ENCODE measurements at regions not wholly inside any gene's neighbourhood (a gene's known extent, or its start where the extent isn't known, plus 50 kb on each side); places are given as distances from the start of the nearest gene placed in this dataset.

GRCh38 chr11:116654526-116654925, 118.3 kb downstream of the BUD13 start:
- TF ChIP-seq CTCF (IDR thresholded peaks at IDR 0.05) (no peak), POLR2AphosphoS5 (IDR thresholded peaks at IDR 0.05) (no peak)
- ATAC-seq (ENCODE audit: low FRiP score in 2 of 2) (no peak), DNase-seq (no peak)
- WGBS, 2 donors = 100% methylated on average over 1 of the region's 1 CpG
- H3K9me3 ChIP-seq = peaks cover 0 to 9% (median 6%) of the 10 kb centered on the region in 4 donors
- no peaks in the 10 kb centered on the region for H3K36me3 ChIP-seq
- H3K4me3 ChIP-seq = no peak overlapping the region
- no peaks in the 10 kb centered on the region for H3K27me3 ChIP-seq
- H3K27ac ChIP-seq = no peak overlapping the region
- H3K4me1 ChIP-seq = no peaks in the 10 kb centered on the region

- no peak overlapping the region for H3K4me3 ChIP-seq
- H3K4me1 ChIP-seq = no peaks in the 10 kb centered on the region
- no peaks in the 10 kb centered on the region for H3K27me3 ChIP-seq
- TF ChIP-seq EP300 (IDR thresholded peaks at IDR 0.05) = no peak
- TF ChIP-seq CTCF (IDR thresholded peaks at IDR 0.05) = no peak
- TF ChIP-seq POLR2AphosphoS5 (IDR thresholded peaks at IDR 0.05) = no peak
- no peak for TF ChIP-seq POLR2A (IDR thresholded peaks at IDR 0.05)
- H3K36me3 ChIP-seq = no peaks in the 10 kb centered on the region
- peaks cover 0 to 9% (median 6%) of the 10 kb centered on the region in 4 donors for H3K9me3 ChIP-seq
- ATAC-seq (ENCODE audit: low FRiP score in 2 of 2) = no peak
- WGBS, 2 donors = 88 to 89% methylated on average over 8 to 9 of the region's 9 CpGs
- no peak for DNase-seq
- no peak overlapping the region for H3K27ac ChIP-seq
Measured at GRCh38 chr11:116653206-116653605, 119.6 kb downstream of the BUD13 start.

GRCh38 chr11:116651737-116652237, 121.0 kb downstream of the BUD13 start:
- ATAC-seq (ENCODE audit: low FRiP score in 2 of 2) (no peak), DNase-seq (no peak)
- Histone ChIP-seq H3K4me3 (no peak overlapping the region), H3K27ac (no peak overlapping the region), H3K27me3 (no peaks in the 10 kb centered on the region), H3K9me3 (peaks cover 0 to 9% (median 6%) of the 10 kb centered on the region in 4 donors), H3K4me1 (no peaks in the 10 kb centered on the region), H3K36me3 (no peaks in the 10 kb centered on the region)
- no peak for TF ChIP-seq EP300 (IDR thresholded peaks at IDR 0.05)
- no peak for TF ChIP-seq CTCF (IDR thresholded peaks at IDR 0.05)
- TF ChIP-seq POLR2A (IDR thresholded peaks at IDR 0.05) = no peak
- TF ChIP-seq POLR2AphosphoS5 (IDR thresholded peaks at IDR 0.05) = no peak
- WGBS, 2 donors = 41 to 70% methylated on average over 6 of the region's 6 CpGs

GRCh38 chr11:116651098-116651736, 121.6 kb downstream of the BUD13 start:
- no peaks in the 10 kb centered on the region for H3K4me1 ChIP-seq
- H3K9me3 ChIP-seq = peaks cover 0 to 9% (median 6%) of the 10 kb centered on the region in 4 donors
- H3K27me3 ChIP-seq = no peaks in the 10 kb centered on the region
- no peaks in the 10 kb centered on the region for H3K36me3 ChIP-seq
- H3K4me3 ChIP-seq = no peak overlapping the region
- TF ChIP-seq POLR2A (IDR thresholded peaks at IDR 0.05) (no peak), EP300 (IDR thresholded peaks at IDR 0.05) (no peak), CTCF (IDR thresholded peaks at IDR 0.05) (no peak), POLR2AphosphoS5 (IDR thresholded peaks at IDR 0.05) (no peak)
- no peak overlapping the region for H3K27ac ChIP-seq
- 50 to 72% methylated on average over 9 of the region's 9 CpGs for WGBS, 2 donors
- DNase-seq (no peak), ATAC-seq (ENCODE audit: low FRiP score in 2 of 2) (no peak)

- Histone ChIP-seq H3K27me3 (no peaks in the 10 kb centered on the region), H3K4me3 (no peak overlapping the region), H3K9me3 (peaks cover 0 to 4% (median 2%) of the 10 kb centered on the region in 4 donors), H3K4me1 (no peaks in the 10 kb centered on the region), H3K36me3 (no peaks in the 10 kb centered on the region), H3K27ac (no peak overlapping the region)
- ATAC-seq (ENCODE audit: low FRiP score in 2 of 2) (no peak), DNase-seq (no peak)
- WGBS, 2 donors = 60 to 81% methylated on average over 2 of the region's 2 CpGs
- TF ChIP-seq POLR2AphosphoS5 (IDR thresholded peaks at IDR 0.05) = no peak
Measured at GRCh38 chr11:116650052-116650451, 122.7 kb downstream of the BUD13 start.
